SH-SY5Y (cell line): ENCODE measurements at regions not wholly inside any gene's neighbourhood (a gene's known extent, or its start where the extent isn't known, plus 50 kb on each side); places are given as distances from the start of the nearest gene placed in this dataset.

Experiments used
- GATA2 ChIP-seq: IDR thresholded peaks from 2 replicates; pipeline ENCODE4 v1.6.1; 2011; ENCODE audit warnings: mild to moderate bottlenecking, low read depth, low read length
- GATA3 ChIP-seq: IDR thresholded peaks from 2 replicates; pipeline ENCODE4 v1.6.1; 2011; ENCODE audit warnings: low read depth, mild to moderate bottlenecking, low read length, moderate library complexity

- TF ChIP-seq GATA2 (no peak), GATA3 (no peak)
Measured at GRCh38 chr5:130692770-130693169, 472.3 kb downstream of the HINT1 start.
